Stimulated activated CD8-positive, alpha-beta memory T cell treated with anti-CD3 and anti-CD28 coated beads, Interleukin-7, amount 100 ng/mL, for 24 hours (primary cell): ENCODE measurements at regions not wholly inside any gene's neighbourhood (a gene's known extent, or its start where the extent isn't known, plus 50 kb on each side); places are given as distances from the start of the nearest gene placed in this dataset.

Source experiments
- DNase-seq: peaks from one replicate; pipeline ENCODE4 v3.0.0-alpha.2; 2020; ENCODE audit warnings: low read depth

DNA sequence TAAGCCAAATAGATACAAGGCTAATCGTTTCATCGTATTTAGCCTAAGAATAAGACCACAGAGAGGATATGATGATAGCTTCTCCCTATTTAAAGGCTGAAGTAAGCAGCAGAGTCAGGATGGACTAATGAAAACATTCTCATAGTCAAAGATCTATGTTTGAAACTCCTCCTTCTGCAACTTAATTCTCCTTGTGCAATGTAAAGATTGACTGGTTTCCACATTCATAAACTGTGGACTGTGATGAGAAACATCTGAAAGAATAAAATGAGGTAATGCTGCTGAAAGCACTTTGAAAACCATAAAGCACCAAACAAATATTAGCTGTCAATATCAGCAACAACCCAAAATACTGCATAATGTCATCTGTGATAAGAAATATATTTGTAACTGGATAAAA, 361.9 kb downstream of the CSNK1G3 start:
- DNase-seq, result no peak

DNA sequence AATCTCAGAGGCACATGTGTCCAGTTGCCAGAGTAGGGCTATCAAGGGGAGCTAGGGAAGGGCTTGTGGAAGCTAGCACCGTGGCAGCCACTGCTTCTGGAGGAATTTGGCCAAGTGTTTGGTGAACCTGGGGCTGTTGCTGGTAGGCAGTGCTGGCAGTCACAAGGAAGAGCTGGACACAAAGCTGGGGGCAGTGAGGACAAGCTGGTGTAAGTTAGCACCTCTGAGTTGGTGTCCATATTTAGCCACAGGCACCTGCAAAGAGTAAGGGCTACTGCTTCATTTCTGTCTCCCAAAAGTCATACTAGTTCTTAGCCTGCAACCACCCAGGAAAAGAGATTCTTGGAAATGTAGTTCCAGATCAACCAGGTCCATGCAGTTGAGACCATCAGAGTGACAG, 359.4 kb downstream of the CSNK1G3 start:
- DNase-seq, result no peak

DNA sequence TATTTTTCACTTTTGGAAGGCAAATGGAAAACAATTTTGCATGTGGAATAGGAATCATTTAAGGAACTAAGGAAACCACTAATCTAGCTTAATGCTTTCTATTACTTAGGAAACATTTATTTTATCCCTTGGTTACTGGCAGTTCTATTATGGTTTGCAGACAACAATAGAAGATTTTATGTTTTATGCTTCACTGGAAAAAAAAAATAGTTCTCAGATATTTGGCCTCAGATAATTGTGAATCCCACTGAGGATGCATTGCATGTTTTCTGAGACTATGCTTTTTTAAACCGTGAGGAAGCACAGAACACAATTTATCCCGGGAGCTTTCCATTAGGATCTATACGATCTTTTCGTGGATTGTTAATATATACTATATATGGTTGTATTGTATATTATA, 356.9 kb downstream of the CSNK1G3 start:
- no peak for DNase-seq

DNA sequence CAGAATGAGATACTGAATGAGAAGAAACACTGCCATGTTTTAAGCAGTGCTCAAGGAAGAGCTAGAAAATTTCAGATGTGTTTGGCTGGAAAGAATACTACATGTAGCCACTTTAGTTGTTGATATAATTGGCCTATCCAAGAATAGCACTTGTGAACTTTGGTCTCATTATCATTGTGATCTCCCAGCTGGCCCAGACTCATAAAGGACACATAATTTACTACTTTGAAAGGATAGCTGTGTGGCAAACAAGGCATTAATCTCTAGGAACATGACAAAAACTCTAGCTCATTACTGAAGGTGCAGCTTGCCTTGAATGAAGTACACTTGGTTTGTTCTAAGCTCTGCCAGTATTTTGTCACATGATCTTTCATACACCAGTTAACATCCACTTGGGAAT, 356.3 kb downstream of the CSNK1G3 start:
- no peak for DNase-seq

DNA sequence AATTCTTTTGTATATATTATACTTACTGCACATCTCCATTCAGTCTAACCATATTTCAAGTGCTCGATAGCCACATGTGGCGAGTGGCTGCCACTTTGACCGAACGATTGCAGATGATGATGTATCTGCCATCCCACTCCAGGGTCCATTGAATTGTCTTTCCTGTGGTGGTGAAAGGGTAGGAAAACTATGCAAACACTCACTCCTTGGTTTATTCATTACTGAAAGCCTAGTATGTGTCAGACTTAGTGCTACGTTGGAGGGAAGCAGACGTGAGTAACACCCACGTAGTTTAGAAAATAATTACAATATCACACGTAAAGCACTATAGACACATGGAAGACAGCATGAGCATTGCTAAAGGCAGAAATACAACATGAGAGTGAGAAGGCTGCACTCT, 353.7 kb downstream of the CSNK1G3 start:
- DNase-seq, result no peak

DNA sequence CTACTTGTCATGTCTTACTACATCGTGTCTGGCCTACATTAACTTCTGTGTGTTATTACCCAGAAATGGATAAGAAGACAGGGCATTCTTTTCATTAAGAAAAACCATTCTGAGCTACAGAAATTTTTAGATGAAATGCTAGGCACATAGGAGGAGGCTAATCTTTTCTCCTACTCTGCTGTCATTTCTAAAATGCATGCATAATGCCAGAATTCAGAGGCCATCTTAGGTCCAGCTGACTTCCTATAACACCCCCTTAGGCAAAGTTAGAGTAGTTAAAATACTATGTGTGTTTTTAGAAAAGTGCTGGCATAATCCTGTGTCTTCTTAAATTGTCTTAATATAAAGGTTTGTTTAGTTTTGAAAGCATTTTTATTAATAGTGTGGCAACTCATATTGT, 352.6 kb downstream of the CSNK1G3 start:
- no peak for DNase-seq

DNA sequence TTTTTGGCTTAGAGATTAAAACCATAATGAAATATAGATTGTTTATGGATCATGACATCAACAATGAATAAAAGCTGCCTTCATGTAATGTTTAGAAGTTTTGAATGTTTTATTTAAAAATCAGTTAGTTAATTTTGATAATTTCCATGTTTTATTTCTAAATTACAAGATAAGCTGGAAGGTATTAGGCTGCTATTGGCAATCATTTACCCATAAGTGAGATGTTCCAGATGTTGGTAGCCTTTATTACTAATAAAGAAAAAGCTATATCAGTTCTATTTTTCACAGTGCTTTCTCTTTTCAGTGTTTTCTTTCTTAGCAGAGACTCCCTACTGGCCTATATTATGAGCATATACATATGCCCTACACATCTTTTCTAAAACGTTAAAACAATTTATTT, 347.0 kb downstream of the CSNK1G3 start:
- no peak for DNase-seq

DNA sequence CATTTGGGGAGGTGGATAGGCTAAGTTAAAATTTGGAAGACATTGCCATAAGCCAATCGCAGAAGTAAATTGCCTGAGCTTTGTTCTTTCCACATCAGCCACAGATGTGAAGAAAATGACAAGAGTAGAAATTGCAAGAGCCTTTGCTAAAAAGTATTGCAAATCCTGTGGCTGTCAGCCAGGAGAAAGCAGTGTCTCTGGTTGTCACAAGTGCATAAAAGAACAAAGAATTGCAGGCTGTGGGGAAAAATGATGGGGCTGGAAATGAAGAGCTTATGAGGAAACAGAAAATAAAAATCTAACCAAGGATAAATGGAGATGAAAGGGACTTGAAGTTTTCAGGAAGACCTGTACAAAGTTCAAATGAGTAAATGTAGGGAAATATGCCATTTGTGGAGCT, 344.8 kb downstream of the CSNK1G3 start:
- no peak for DNase-seq

DNA sequence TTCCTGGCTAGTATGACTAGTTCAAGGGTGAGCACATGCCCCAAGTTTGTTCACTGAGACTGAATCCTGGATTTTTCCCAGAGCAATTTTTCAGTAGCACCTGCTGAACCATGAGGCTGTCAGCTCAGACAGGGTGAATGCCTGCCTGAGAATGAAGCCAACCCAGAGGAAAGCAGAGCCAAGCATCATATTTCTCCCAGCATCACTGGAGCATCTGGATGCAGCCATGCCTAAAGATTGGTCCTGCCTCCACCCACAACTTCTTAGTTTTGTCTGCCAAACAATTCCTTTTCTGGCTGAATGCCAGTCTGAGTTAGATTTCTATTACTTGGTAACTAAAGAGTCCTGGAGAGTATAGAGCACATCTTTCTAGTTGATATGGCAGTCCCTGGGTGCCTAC, 343.6 kb downstream of the CSNK1G3 start:
- DNase-seq, result no peak

DNA sequence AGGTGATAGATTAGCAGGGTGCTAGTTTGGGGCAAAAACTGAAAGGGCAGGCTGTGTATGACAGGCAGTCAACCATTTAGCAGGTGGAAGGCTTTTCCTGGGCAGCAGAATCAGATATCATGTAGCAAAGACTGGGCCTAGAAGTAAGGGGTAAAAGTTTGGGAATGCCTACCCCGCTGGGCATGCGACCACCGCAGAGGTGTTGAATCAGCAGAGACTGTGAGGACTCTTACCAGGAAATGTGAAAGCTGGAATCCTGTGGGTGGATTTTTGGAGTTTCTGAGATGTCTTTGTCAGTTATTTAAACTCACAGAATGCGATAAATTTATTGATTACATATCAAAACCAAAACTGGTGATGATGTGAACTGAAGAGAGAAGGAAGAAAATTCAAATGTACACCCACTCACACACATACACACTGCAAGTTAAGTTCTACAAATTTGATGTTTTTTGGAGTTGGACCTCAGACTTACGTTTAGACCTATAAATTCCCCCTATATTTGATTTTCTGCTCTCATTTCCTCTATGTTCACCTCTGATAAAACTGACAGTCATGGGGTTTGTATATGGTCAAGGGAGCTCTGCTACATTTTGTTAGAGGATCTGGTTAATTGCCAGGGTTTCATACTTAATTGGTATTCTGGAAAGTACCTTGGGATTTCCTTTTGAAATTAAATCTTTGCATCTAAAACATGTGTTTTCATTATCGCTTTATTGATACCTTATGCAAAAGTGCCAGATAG, 333.6 kb downstream of the CSNK1G3 start:
- DNase-seq, result no peak

DNA sequence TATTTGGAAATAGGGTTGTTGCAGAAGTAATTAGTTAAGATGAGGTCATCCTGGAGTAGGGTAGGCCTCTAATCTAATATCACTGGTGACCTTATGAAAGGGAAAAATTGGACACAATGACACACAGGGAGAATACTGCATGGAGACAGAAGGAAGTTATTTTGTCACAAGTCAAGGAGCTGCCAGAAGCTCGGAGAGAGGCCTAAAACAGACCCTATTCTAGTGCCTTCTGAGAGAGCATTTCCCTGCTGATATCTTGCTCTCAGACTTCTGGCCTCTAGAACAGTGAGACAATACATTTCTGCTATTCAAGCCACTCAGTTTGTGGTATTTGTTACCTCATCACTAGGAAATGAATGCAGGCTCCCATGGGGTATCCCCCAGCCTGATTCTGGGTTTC, 332.9 kb downstream of the CSNK1G3 start:
- no peak for DNase-seq

DNA sequence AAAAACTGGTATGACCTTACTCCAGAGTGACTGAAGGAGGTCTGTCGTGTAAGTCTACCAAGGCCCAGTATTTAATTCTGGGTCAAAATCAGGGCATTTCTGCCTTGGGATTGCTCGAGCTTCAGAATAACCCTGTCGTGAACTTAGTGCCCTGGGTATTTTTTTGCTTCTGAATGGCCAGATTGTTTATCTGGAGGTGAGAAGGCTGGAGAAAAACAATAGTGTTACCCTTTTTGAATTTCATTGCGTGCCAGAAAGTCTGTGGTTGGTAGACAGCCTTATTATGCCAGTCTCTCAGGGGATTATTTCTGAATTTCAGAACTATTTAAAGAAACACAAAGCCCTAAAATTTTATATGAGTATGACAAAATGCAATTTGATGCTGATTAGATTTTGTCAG, 323.4 kb downstream of the CSNK1G3 start:
- no peak for DNase-seq

DNA sequence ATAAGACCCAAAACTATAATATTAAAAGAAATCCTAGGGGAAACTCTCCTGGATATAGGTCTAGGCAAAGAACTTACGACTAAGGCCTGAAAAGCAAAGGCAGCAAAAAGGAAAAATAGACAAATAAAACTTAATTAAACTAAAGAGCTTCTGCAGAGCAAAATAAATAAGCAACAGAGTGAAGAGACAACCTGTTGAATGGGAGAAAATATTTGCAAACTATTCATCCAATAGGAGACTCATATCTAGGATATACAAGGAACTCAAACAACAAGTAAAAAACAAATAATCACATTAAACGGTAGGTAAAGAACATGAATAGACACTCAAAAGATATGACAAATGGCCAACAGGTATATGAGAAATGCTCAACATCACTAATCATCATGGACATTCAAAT, 318.6 kb downstream of the CSNK1G3 start:
- DNase-seq, result no peak

DNA sequence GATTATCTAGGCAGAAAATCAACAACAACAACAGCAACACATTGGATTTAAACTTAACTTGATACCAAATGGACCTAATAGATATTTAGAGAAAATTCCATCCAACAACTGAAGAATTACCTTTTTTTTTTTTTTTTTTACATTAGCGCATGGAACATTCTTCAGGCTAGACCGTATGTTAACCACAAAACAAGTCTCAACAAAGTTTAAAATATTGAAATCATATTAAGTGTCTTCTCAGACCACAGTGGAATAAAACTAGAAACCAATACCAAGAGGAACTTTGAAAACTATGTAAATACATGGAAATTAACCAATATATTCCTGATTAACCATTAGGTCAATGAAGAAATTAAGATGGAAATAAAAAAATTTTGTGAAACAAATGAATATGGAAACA, 315.8 kb downstream of the CSNK1G3 start:
- no peak for DNase-seq

DNA sequence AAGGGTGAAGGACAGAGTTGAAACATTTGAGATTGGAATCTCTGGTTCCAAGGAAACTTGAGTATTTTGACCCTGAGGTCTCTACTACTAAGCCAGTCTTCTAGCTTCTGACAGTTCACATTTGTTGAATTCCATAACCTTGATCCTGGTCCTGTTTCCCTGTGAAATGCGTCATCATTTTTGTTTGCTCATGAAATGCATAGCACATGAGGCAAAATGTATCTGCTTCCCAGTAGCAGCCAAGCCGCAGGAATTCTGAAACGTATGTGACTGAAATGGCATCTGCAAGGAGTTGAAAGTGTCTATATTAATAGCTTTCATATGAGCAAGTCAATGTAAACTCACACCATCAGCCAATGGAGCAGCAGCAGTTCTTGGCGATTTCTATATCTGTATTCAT, 307.9 kb downstream of the CSNK1G3 start:
- DNase-seq, result no peak

DNA sequence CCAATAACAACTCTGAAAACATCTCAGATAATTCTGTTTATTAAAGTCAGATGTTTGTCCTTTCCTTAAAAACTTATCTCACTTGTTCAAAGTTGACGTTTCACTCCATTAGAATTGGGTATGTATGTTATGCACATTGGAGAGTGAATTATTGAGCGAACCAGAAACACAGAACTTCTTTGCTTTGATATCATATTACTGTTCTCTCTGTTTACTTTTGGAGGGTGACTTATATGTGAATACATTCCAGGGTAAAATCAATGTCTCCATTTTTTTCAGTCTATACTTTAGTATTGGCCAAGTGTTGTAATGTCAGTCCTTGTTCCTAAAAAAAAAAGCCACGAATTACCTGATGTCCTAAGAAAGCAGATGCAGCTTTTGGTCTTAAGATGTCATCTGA, 307.4 kb downstream of the CSNK1G3 start:
- DNase-seq, result no peak

DNA sequence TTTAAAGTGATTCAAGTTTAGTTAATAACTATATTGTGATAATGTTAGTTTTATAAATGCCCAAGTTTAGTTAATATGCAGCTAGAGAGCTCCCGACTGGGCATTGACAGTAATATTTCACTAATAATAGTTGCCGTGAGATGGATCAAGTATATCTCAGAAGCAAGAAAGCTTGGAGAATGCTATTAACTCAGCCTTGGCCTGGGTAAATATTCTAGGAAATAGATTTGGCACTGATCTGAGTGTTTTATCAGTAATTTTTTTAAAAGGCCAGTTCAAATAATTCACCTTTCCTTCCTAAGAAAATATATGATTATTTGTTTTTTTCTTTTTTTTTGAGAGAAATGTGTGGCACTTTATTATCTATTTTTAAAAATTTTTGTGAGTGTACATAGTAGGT, 305.3 kb downstream of the CSNK1G3 start:
- DNase-seq, result no peak

DNA sequence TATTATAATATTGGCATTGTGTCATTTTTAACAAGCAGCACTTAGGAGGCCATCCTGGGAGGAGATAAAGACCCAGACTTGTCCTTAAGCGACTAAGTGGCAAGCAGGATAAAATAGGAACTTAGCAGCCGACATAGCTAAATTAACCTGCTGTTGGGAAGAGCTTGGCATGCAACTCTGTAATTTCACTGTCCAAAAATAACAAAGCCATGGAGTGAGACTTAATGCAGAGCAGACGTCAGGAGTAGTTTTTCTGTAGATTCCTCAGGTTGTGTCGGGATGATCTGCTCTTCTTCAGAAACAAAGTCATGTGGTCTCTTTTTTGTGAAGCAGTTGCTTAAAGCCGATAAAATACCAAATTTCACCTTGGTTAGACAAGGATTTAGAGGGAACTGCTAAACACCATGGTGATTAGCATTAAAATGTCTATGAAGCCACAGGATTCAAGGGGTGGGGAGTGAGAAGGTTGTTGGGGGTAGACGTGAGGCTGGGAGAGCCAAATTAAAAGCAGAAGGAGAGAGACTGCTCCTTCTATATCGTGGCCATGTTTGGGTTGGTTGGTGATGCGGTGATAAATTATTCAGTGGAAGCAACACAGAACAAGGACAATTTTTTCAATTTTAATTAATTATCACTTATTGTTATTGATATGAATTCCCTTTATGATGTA, 303.0 kb downstream of the CSNK1G3 start:
- DNase-seq, result no peak

DNA sequence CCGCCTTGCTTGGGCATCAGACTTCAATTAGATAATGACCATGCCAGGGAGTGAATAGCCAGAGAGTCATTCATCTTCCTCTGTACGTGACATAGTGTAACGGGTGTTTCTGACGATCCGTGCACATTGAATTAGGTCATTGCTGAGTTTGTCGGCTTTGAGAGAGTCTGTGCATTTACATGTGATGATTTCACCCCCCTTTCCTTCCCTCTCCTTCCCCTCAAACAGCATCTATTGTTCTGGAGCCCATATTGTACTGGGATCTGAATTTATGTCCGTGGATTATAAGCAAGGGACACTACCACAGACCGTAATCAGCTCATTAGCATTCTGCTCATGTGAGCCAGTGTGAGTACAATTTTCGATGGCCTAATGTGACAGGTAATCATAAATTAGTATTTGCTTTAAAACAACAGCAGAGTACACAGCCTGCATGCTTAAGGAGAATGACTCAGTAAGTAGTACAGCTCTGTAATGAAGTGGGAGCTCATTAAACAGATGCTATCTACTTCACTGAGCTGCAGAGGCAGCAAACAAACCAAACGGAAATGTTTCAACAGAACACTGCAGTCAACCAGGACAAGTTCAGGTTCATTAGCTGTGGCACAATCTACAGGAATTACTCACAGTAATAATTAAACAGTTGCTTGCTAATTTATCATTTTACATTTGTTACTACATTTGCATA, 302.1 kb downstream of the CSNK1G3 start:
- DNase-seq, result no peak

DNA sequence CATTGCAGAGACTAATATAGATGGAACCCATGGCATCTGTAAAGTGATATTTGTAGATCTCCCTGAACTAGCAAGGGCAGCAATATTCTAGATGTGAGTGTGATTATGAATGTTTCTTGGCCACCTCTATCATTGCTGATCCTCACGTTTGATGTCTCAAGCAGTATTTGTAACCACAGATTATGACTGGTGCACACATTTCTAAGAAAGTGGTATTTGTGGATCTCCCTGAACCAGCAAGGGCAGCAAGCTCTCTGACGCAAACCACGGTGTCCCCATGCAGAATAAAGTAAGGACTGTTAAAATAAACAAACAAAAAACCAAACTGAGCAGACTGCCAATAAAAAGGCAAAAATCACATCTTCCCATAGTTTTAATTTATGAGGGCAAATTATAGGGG, 301.3 kb downstream of the CSNK1G3 start:
- DNase-seq, result no peak

DNA sequence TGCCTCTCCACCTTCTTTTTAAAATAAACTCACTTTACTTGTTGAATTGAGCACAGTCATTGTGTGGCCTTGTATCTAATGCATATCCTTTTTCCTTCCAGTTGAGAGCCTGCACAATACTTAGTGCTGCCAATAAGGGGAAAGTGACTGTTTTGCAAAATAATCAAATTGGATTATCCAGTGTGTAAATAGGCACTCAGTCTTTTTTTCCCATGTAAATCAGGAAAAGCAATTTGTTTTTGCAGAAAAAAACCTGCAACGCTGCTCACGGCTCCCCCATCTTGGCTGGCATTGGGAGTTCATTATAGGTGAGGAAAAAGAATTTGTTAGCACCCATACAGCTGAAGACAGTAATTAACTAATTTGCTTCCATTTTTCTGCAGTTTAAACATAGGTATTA, 299.9 kb downstream of the CSNK1G3 start:
- no peak for DNase-seq

DNA sequence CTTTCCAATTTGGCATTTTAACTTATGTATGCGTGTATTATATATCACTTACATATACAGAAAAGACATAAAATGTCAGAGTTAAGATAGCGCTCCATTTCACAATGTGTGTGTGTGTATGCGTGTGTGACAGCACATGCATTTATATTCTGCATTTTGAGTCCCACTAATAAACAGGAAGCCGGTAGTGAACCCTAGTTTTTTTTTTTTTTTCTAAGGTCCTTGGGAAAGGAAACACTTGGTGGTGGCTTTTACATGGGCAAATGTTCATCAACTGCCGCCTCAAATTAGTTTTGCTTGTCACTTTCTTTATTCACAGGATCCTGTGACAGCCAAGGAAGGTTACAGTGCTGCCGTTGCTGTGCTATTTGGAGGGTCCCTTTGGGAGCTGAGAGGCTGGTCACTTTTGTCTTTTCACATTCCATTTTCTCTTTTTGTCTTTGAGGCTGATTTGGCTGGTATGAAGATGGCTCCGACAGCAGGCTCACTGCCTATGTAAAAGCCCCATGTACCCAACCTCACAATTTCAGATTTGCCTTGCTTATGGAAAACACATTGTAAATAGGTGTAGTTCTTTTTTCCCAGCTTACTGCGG, 298.9 kb downstream of the CSNK1G3 start:
- no peak for DNase-seq

DNA sequence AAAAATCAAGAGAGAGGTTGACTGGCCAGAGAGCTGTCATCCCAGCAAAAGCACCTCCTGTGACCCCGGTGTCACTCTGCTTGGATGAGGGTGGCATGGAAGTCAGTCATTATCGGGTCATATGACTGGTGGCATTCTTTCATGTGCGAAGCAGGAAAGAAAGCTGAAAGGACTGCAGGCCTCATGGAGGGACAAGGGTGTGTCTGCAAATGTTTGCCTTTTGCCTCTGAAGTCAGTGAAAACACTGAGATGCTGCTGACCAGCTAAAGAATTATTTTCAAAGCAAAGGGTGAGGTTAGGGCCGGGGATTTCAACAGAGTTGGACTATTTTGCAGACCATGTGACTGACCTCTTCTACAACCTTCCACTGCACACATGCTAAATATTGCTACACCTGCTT, 298.3 kb downstream of the CSNK1G3 start:
- no peak for DNase-seq
